NCI-H187 treated with DMSO at 0.1 percent for 48 hours (cell line): ENCODE measurements at regions not wholly inside any gene's neighbourhood (a gene's known extent, or its start where the extent isn't known, plus 50 kb on each side); places are given as distances from the start of the nearest gene placed in this dataset.
"Not testable (repeated sequence)": the region's sequence is repeated elsewhere in the genome, so short reads cannot be mapped to it uniquely, and the experiment has no call there.

Experiments
- DNase-seq: peaks from one replicate; lab custom pipeline; 2025; lab: John Stamatoyannopoulos, UW

DNA sequence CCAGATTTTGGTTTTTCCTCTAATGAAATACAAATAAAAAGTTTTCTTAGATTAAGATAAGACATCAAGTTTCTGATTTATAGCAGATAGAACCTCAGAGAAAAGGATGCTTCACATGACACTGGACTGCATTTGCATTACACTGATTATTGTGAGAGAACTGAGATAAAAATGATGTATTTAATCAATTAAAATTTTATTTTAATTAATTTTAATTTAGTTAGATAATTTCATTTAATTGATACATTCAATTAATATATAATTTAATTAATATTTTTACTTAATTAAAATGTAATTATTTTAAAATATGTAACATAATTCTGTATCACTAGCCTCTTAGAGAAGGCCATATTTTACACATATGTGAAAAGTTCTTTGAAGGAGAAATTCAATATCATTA, 759.4 kb downstream of the TTLL7 start:
- not testable (repeated sequence) for DNase-seq

DNA sequence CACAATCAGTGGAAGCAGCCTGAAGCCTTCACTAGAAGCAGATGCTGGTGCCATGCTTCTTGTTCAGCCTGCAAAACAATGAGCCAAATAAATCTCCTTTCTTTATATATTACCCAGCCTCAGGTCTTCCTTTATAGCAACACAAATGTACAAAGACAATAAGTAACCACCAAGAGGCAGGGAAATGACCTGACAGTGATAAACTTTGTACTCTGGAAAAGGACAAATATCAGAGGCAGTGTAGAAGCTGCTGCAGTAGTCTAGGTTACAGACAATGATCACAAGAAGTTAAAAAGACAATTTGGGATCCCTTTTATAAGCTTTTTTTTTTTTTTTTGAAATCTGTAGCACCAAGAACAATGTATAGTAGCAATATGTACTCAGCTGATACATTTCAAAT, 760.3 kb downstream of the TTLL7 start:
- not testable (repeated sequence) for DNase-seq

DNA sequence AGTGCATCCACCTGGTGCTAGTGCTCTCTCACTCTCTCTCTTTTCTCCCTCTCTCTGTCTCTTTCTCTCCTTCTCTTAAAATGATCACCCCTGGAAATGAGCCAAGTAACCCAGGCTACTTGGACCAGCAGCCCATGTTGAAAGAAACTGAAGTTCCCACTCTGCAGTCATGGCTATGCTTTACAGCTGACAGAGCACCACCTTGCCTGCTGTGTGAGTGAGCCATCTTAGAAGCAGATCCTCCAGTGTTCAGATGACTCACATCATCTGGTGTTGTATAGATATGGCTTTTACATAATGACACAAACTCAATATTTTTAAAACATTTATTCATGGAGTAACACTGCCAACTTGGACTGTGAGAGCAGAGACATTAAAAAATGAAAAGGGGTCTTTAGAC, 779.1 kb downstream of the TTLL7 start:
- DNase-seq = not testable (repeated sequence)

DNA sequence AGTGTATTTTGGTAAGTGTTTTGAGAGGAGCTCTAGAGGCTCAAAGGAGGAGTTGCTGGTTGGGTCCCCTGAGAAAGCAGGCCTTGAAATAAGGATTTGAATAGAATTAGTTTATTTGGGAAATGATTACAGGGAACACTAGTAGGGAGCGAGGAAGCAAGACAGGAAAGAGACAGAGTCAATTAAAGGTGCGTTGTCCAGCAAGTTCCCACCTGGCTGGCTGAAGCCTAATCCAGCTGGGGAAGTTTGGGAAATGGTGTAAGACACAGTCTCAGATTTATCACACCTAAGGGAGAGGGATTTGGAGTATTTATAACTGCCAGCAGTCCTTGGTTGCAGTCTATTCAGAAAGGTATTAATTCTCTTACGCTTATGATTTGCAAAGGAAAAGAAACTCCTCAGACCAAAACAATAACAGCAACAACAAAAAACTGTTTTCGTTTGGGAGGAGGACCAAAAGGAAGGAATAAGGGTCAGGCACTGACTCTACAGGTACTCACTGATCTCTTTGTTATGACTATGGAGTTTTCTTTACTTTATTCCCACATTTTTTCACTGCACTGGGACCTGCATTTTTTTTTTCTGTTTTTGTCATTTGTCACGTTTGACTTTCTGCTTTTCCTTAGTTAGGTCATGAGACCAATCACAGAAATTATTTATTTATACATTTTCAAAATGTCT, 780.8 kb downstream of the TTLL7 start:
- DNase-seq = not testable (repeated sequence)

DNA sequence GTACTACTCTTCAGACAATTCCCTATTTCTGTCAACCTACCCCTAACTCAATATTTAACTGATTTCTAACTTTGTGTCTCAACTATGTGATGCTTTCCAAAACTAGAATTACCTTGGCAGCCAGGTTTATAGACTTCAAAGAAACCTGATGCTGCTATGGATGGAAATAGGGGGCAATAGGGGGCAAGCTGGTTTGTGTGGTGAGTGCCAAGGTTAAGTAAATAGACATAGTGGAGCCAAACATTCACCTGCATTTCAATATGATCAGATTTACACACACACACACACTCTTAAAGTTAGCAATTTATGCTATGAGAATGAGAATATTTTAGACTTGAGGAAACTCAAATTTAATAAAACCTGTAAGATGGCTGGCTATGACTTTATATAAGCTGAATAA, 784.6 kb downstream of the TTLL7 start:
- not testable (repeated sequence) for DNase-seq

DNA sequence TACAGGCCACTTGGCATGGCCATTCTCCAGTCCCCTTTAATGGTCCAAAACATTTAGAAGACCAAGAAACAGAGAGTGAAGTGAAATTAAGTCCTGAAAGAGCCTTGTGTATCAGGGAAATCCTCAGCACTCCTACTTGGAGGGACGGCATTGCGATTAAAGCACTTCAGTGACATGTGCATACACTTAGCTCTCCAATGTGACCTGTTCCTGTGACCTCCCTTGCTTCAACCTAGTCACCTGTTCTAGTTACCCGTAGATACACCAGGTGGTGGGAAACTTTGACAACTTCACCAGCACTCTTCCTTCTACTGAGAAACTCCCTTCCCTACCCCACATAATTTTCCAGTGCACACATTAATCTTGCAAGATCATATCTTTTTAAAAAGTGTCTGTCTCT, 785.3 kb downstream of the TTLL7 start:
- not testable (repeated sequence) for DNase-seq

DNA sequence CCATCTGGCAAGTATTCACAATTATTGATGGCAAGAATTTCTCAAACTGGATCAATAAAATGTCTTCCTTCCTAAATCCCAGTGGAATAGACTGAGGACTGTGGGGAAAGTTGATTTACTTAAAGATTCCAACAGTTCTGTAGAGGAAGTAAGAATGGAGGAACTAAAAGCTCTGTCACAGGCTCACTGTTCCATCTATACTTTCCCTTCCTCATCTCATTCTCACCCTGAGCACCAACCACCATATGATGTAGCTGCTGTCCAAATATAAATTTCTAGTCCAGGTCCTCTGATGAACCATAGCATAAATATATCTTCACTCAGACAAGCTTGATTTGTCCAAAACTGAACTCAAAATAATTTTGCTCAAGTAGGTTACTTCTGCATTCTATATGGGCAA, 786.9 kb downstream of the TTLL7 start:
- DNase-seq = not testable (repeated sequence)

DNA sequence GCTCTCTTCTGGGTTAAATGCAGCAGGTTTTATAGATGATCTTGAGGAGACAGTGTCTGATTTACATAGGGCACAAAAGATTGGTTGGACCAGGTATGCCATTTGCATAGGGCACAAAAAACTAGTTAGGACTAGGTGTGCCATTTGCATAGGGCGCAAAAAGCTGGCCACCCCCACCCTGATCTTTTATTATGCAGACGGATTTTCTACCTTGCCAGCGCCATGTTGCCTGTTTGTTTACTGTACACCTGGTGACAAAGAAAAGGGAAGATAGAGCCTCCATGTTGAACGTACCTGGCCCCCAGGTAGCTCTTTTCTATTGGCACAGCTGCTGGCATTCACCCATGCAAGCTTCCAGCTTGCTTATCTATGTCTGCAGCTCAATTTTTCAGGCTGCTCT, 790.4 kb downstream of the TTLL7 start:
- DNase-seq = peak; percentile 12

DNA sequence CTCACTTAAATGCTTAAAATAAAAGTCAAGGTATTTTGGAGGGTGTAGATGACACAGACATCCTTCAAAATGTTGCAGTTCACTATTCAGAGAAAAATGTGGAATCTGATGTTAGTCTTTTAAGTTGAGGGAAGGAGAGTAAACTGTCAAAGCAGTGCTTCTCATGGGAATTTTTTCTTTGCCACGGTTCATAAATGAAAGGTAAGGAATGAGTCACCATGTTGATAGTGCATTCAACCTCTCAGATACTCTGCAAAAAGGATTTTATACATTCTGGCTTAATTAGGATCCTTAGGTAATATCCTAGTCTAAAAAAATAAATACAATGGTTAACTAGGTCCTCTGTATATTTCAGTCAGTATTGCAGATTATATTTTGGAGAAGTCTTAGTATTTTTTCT, 804.3 kb downstream of the TTLL7 start:
- DNase-seq = not testable (repeated sequence)

DNA sequence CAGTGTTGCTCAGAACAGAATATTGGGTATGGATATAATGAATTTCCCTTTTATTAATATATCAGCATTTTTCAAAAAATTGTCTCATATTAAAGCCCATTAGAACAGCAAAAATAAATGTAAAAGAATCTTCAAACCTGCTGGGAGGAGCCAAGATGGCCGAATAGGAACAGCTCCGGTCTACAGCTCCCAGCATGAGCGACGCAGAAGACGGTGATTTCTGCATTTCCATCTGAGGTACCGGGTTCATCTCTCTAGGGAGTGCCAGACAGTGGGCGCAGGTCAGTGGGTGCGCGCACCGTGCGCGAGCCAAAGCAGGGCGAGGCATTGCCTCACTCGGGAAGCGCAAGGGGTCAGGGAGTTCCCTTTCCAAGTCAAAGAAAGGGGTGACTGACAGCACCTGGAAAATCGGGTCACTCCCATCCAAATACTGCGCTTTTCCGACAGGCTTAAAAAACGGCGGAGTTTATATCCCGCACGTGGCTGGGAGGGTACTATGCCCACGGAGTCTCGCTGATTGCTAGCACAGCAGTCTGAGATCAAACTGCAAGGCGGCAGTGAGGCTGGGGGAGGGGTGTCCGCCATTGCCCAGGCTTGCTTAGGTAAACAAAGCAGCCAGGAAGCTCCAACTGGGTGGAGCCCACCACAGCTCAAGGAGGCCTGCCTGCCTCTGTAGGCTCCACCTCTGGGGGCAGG, 816.8 kb downstream of the TTLL7 start:
- DNase-seq = not testable (repeated sequence)

DNA sequence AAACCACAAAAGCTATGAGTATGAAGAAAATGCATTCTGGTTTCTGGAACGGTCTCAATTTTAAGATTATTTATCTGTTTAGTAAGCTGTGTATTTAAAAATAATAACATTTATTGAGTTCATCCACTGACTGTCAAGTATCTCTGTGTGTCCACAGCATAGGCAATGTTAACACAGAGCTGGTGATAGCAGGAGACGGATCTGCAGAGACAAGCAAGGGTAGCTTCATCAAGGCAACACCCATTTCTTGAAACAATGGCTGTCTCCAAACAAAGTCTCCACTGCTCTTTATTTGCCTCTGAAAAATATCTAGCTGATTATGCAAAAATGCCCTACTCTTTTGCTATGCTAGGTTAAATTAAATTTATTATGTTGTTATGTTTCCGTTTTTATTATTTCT, 818.3 kb downstream of the TTLL7 start:
- DNase-seq = not testable (repeated sequence)

DNA sequence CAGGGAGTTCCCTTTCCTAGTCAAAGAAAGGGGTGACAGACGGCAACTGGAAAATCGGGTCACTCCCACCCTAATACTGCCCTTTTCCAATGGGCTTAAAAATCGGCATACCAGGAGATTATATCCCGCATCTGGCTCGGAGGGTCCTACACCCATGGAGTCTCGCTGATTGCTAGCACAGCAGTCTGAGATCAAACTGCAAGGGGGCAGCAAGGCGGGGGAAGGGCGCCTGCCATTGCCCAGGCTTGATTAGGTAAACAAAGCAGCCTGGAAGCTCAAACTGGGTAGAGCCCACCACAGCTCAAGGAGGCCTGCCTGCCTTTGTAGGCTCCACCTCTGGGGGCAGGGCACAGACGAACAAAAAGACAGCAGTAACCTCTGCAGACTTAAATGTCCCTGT, 831.3 kb downstream of the TTLL7 start:
- DNase-seq = not testable (repeated sequence)

DNA sequence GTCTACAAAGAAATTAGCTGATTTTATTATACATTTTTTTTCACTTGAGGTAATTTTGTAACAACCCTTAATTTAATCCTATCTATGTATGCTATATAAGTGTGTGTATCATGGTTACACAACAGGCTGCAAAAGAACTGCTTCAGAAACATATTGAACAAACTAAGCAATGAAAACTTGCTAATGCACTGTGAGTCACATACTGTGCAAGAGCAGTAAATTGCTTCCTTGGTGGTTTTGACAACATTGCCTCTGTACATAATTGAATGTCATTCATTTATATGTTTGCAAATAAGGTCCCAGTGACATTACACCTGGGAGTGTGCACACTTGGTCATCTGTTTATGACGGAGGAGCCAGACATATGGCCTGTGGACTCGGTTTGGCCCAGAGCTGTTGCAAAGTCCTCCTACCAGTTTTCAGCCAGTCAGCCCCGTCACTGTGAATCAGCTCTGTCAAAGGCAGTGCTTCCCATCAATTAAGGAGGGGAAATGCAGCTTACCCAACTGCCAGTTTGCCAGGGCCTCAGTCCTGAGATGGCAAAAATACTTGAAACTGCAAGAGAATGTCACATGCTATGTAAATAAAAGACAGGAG, 835.0 kb downstream of the TTLL7 start:
- not testable (repeated sequence) for DNase-seq

DNA sequence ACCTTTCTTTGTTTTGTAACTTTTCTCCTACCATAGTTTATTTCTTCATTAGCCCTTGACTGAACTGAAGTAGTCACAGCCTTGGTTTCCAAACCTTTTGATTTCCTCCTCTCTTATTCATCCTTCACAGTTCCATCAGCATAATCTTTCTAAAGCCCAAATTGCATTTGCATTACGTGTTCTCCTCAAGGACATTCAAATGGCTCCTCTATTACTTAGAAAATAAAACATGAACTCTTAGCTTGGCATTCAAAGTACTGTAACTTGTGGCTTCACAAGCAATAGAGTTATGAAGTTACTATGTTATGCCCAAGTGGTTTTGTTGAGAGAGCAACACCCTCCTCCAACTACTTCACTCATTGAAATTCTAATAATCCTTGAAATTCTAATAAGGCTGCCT, 840.0 kb downstream of the TTLL7 start:
- DNase-seq = not testable (repeated sequence)

DNA sequence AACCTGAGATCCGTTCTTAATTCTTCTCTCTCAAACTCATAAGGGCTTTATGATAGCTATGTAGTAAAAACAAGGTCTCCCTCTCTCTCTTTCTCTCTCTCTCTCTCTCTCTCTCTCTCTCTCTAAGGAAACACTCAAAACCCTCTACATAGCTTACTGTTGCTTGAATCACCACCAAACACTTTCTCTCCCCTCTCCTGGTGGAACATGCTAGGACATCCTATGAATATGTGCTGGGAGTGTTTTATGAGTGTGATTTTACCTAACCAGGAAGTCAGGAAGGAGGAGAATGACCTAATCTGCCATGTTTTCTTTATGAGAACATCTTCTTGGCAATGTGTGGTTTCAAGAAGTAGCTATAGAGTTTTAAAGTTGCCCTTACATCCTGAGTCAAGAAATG, 844.6 kb downstream of the TTLL7 start:
- not testable (repeated sequence) for DNase-seq

DNA sequence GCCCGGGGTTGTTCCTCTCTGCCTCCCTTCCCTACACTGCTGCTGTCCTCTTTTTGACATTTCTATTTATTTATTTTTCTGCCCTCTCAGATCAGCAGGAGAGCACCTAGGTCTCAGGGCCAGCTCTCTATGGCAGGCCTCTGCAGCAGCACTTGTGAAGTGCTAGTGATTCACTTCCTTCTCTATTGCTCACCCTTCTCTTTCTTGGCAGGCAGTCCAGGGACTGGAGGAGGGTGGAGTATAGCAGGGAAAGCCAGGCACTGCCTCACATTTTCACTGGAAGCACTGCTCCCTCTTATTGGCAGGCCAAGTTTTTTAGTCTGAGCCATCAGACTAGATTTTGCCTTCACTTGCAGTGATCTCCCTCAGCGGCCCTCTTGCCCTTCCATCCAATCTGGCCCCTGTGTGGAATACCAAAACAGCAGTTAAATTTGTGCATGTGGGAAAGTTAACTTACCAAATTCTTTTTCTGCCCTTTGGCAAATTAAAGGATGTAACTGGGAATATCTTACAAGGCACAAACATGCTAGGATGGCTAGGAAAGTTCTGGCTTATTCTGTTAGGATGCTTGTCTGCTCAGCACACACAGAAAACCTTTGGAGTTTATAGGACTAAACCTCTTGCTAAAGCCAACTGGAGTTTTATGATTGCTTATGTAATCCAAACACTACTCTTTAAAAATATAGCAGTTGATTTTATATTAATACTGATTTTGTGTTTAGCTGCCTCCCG, 847.6 kb downstream of the TTLL7 start:
- not testable (repeated sequence) for DNase-seq

DNA sequence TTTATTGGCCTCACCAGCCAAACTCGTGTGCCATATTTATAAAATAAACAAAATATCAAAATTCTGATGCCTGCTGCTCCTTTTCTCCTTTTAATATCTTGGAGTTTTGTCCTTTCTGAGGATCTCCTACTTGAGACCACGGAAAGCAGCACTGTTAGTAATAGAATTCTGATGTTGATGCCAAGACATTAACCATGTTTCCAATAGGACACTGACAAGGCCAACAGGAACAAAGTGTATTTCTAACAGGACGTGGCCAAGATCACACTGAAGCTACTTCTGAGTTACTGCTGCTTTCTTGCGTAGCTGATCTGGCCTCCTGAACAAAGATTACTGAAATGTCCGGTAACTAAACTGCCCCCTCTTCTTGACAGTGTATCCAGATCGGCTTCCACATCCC, 848.5 kb downstream of the TTLL7 start:
- not testable (repeated sequence) for DNase-seq

DNA sequence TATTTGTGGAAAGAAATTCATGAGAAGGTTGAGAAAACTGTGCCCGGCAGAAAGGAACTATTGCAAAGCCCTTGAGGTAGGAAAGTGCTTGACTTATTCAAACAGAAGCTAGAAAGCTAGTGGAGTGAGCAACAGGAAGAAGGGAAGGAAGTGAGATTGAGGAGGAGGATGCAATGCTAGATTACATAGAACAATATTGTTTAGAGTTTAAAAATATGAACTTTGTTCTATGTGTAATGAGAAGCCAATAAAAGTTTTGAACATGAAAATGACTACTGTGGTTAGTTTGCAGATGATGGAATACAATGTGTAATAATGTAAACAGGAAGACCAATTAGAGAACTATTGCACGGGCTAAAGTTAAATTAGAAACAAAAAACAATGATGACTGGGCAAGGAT, 853.1 kb downstream of the TTLL7 start:
- DNase-seq = not testable (repeated sequence)

DNA sequence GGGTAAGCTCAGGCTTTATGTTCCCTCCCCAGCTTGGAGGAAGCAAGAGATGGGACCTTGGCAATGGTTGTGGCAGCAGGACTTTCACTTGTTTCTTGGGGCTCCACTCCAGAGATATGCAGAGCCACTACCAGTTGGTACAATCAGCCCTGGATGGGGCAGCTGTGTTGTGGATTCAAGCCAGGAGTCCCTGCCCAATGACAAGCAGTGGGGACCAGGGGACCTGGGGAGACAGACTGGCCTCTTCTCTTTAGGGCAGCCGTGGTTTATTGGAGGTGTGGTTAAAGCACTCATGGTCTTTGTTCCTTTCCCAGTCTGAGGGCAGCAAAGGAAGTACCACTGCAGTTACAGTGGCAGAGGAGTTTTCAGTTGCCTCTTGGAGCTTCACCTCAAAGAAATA, 856.1 kb downstream of the TTLL7 start:
- DNase-seq = not testable (repeated sequence)

DNA sequence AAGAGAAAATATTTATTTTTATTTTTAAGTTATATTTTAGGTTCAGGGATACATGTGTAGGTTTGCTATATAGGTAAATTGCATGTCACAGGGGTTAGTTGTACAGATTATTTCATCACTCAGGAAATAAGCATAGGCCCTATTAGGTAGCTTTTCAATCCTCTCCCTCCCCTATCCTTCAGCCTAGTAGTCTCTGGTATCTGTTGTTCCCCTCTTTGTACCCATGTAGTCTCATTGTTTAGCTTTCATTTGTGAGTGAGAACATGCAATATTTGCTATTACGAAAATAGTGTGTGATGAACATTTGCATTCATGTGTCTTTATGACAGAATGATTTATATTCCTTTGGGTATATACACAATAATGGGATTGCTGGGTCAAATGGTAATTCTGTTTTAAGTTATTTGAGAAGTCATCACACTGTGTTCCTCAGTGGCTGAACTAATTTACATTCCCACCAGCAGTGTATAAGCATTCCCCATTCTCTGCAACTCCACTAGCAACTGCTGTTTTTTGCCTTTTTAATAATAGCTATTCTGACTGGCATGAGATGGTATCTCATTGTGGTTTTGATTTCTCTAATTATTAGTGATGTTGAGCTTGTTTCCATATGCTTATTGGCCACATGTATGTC, 863.3 kb downstream of the TTLL7 start:
- not testable (repeated sequence) for DNase-seq

DNA sequence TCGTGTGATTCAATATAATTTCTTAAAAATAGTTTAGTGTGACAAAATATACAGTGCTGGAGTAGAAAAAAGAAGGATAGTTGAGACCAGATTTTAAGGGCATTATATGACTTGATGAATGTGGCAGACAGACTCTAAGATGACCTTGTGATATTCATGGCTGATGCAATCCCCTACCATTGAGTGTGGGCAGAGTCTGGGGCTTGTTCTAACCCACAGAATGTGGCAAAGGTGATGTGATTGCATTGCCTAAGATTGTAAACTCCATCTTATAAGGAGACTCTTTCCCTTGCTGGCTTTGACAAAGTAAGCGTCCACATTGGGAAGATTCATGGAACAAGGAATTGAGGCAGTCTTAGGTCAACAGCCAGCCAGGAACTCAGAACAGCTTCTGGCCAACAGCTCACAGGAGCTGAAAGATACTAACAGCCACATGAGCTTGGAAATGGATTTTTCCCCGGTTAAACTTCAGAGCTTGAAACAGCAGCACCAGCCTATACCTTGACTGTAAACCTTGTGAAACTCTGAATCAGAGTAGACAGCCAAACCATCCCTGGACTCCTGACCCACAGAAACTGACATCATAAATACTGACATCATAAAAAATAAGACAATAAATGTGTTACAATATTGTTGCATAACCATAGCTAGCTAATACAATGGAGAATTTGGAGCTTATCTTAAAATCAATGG, 864.5 kb downstream of the TTLL7 start:
- DNase-seq = not testable (repeated sequence)

DNA sequence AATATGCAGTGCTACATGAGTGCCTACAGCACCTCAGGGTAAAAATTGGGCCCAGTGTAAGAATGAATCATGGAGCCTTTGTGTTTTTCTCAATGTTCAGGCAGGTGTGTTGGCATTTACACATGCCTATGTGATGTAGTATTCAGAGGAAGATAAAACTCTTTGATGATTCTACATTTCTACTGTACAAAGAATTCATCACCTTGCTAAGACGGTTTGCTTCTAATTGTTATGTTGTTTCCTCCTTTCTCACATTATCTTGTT, 867.3 kb downstream of the TTLL7 start:
- no peak for DNase-seq
